ENCODE measurements at regions not wholly inside any gene's neighbourhood (a gene's known extent, or its start where the extent isn't known, plus 50 kb on each side); places are given as distances from the start of the nearest gene placed in this dataset.

GRCh38 chr9:109624143-109624542 lies 126.0 kb upstream of the PTPN3 start:
- DNase-seq: no peak
- Histone ChIP-seq H3K27me3 (ENCODE audit: low read depth) (no peaks in the 10 kb centered on the region), H3K27ac (replicated peaks) (no peak overlapping the region), H3K9me3 (replicated peaks) (no peaks in the 10 kb centered on the region), H3K4me1 (peaks cover 11% of the 10 kb centered on the region), H3K4me3 (no peak overlapping the region), H3K36me3 (no peaks in the 10 kb centered on the region)
- intact Hi-C loops (cut with micrococcal nuclease): no loop called here
- no peak for TF ChIP-seq CTCF (IDR thresholded peaks at IDR 0.05; ENCODE audit: borderline replicate concordance)

GRCh38 chr9:109624896-109625295 lies 126.8 kb upstream of the PTPN3 start:
- Histone ChIP-seq H3K27ac (replicated peaks) (no peak overlapping the region), H3K4me3 (no peak overlapping the region), H3K36me3 (no peaks in the 10 kb centered on the region), H3K4me1 (peaks cover 11% of the 10 kb centered on the region), H3K27me3 (ENCODE audit: low read depth) (no peaks in the 10 kb centered on the region), H3K9me3 (replicated peaks) (no peaks in the 10 kb centered on the region)
- intact Hi-C loops (cut with micrococcal nuclease): no loop called here
- no peak for DNase-seq
- TF ChIP-seq CTCF (IDR thresholded peaks at IDR 0.05; ENCODE audit: borderline replicate concordance): no peak

GRCh38 chr9:109627042-109627441 lies 128.9 kb upstream of the PTPN3 start:
- H3K36me3 ChIP-seq: no peaks in the 10 kb centered on the region
- peak; percentile 23 for DNase-seq
- H3K4me1 ChIP-seq: peaks cover 11% of the 10 kb centered on the region
- H3K27ac ChIP-seq (replicated peaks): no peak overlapping the region
- peak; percentile 38 for TF ChIP-seq CTCF (IDR thresholded peaks at IDR 0.05; ENCODE audit: borderline replicate concordance)
- H3K27me3 ChIP-seq (ENCODE audit: low read depth): no peaks in the 10 kb centered on the region
- H3K9me3 ChIP-seq (replicated peaks): no peaks in the 10 kb centered on the region
- no peak overlapping the region for H3K4me3 ChIP-seq
- intact Hi-C loops (cut with micrococcal nuclease): no loop called here

- Histone ChIP-seq H3K4me1 (peaks cover 11% of the 10 kb centered on the region), H3K4me3 (no peak overlapping the region), H3K27ac (replicated peaks) (no peak overlapping the region), H3K36me3 (no peaks in the 10 kb centered on the region), H3K9me3 (replicated peaks) (no peaks in the 10 kb centered on the region), H3K27me3 (ENCODE audit: low read depth) (peaks cover 12% of the 10 kb centered on the region)
- no peak for TF ChIP-seq CTCF (IDR thresholded peaks at IDR 0.05; ENCODE audit: borderline replicate concordance)
- intact Hi-C loops (cut with micrococcal nuclease): no loop called here
- no peak for DNase-seq
These were observed 131.5 kb upstream of the PTPN3 start for GRCh38 chr9:109629615-109630014.

- Histone ChIP-seq H3K27ac (replicated peaks) (no peak overlapping the region), H3K36me3 (no peaks in the 10 kb centered on the region), H3K27me3 (ENCODE audit: low read depth) (peaks cover 20% of the 10 kb centered on the region), H3K4me3 (no peak overlapping the region), H3K4me1 (no peaks in the 10 kb centered on the region), H3K9me3 (replicated peaks) (no peaks in the 10 kb centered on the region)
- intact Hi-C loops (cut with micrococcal nuclease): no loop called here
- DNase-seq: no peak
- TF ChIP-seq CTCF (IDR thresholded peaks at IDR 0.05; ENCODE audit: borderline replicate concordance): no peak
These were observed 134.7 kb upstream of the PTPN3 start for GRCh38 chr9:109632817-109633216.
